Panc1 (cell line): ENCODE measurements at regions not wholly inside any gene's neighbourhood (a gene's known extent, or its start where the extent isn't known, plus 50 kb on each side); places are given as distances from the start of the nearest gene placed in this dataset.

Source experiments
- CTCF ChIP-seq: fragments of 450-650 bp; IDR thresholded peaks from 2 replicates; pipeline ENCODE4 v1.5.1; 2017; ENCODE audit warnings: mild to moderate bottlenecking
- REST ChIP-seq, 2 experiments: IDR thresholded peaks; 2 replicates each; pipeline ENCODE4 v1.6.1; 2011 to 2012; ENCODE audit warnings: low read depth in 2 of 2, control low read depth in 1 of 2, low read length in 1 of 2, mild to moderate bottlenecking in 1 of 2, moderate library complexity in 1 of 2; ENCODE audit not compliant: insufficient read depth in 1 of 2
- SIN3A ChIP-seq: IDR thresholded peaks from 2 replicates; pipeline ENCODE4 v1.6.1; 2012; ENCODE audit warnings: low read depth, mild to moderate bottlenecking, low read length, moderate library complexity, borderline replicate concordance; ENCODE audit not compliant: insufficient read depth

GRCh38 chr4:11701966-11702725 is 273.5 kb upstream of the HS3ST1 start:
- TF ChIP-seq CTCF, result no peak
- TF ChIP-seq REST (IDR thresholded peaks at IDR 0.05; ENCODE audit: insufficient read depth in 1 of 2, low read depth in 2 of 2, low read length in 1 of 2), result no peak
- no peak for TF ChIP-seq SIN3A
